GM12865 (cell line): ENCODE measurements at regions not wholly inside any gene's neighbourhood (a gene's known extent, or its start where the extent isn't known, plus 50 kb on each side); places are given as distances from the start of the nearest gene placed in this dataset.

Experiments used
- DNase-seq: peaks from one replicate; pipeline ENCODE4 v3.0.0; 2010; ENCODE audit warnings: low read depth
- H3K4me3 ChIP-seq: 2 replicates; pipeline ENCODE4 v1.5.1; 2011; ENCODE audit warnings: mild to moderate bottlenecking, low read depth, low read length, control low read depth
- CTCF ChIP-seq: IDR thresholded peaks from 2 replicates; pipeline ENCODE4 v1.5.1; 2011; ENCODE audit warnings: low read length, control low read depth, low read depth, inconsistent platforms; ENCODE audit not compliant: insufficient read depth; ENCODE audit errors: missing control alignments

- no peak overlapping the region for H3K4me3 ChIP-seq
- no peak for TF ChIP-seq CTCF
- no peak for DNase-seq
Observed at GRCh38 chr20:24816907-24817306, 132.2 kb upstream of the CST7 start.

GRCh38 chr20:24817351-24817750, 131.7 kb upstream of the CST7 start:
- TF ChIP-seq CTCF: no peak
- H3K4me3 ChIP-seq: no peak overlapping the region
- no peak for DNase-seq

GRCh38 chr20:24818056-24818455, 131.0 kb upstream of the CST7 start:
- no peak overlapping the region for H3K4me3 ChIP-seq
- no peak for TF ChIP-seq CTCF
- no peak for DNase-seq

- no peak for DNase-seq
- H3K4me3 ChIP-seq: no peak overlapping the region
- TF ChIP-seq CTCF: no peak
Observed at GRCh38 chr20:24819331-24819965, 129.6 kb upstream of the CST7 start.

- no peak for TF ChIP-seq CTCF
- no peak for DNase-seq
- no peak overlapping the region for H3K4me3 ChIP-seq
Observed at GRCh38 chr20:24820345-24820744, 128.7 kb upstream of the CST7 start.

GRCh38 chr20:24821391-24821790, 127.7 kb upstream of the CST7 start:
- H3K4me3 ChIP-seq: no peak overlapping the region
- no peak for TF ChIP-seq CTCF
- DNase-seq: no peak

GRCh38 chr20:24823176-24823784, 125.8 kb upstream of the CST7 start:
- no peak for DNase-seq
- no peak overlapping the region for H3K4me3 ChIP-seq
- no peak for TF ChIP-seq CTCF
